ENCODE measurements at regions not wholly inside any gene's neighbourhood (a gene's known extent, or its start where the extent isn't known, plus 50 kb on each side); places are given as distances from the start of the nearest gene placed in this dataset.

DNA sequence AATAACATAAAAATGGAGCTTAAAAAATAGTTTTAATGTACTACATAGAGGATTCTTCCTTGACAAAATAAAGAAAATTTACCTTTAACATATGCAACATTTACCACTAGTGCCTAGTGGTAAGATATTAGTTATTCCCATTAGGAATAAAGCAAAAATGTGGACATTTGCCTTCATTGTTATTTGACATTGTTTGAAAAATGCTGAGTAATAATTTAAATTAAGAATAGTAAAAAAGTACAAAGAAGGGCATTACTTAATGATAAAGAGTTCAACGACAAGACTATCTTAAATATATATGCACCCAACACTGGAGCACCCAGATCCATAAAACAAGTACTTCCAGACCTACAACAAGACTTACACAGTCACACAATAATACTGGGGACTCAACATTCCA lies 125.7 kb downstream of the POLR2M start:
- Histone ChIP-seq H3K9ac (ENCODE audit: low read depth, low read length, poor library complexity, severe bottlenecking) (no peak overlapping the region), H3K9me3 (ENCODE audit: insufficient read depth, low read depth, low read length) (0 out of 2 replicates have a peak, but pooled peaks cover 5% of the 10 kb centered on the region), H3F3A (ENCODE audit: low read depth) (no peaks in the 10 kb centered on the region), H3K36me3 (ENCODE audit: insufficient read depth, low read length) (no peaks in the 10 kb centered on the region), H3K4me1 (ENCODE audit: insufficient read depth, low read length, poor library complexity, severe bottlenecking) (no peaks in the 10 kb centered on the region), H4K20me1 (ENCODE audit: insufficient read depth, low read length, poor library complexity, severe bottlenecking) (no peaks in the 10 kb centered on the region), H3K4me2 (ENCODE audit: low read depth, low read length, poor library complexity, severe bottlenecking) (no peak overlapping the region), H3K9me2 (replicated peaks; ENCODE audit: low read depth, low read length) (no peaks in the 10 kb centered on the region), H3K79me2 (ENCODE audit: insufficient read depth, low read length) (no peaks in the 10 kb centered on the region), H3K27me3 (ENCODE audit: insufficient read depth, low read length, poor library complexity, severe bottlenecking) (peaks cover 15% of the 10 kb centered on the region), H2AFZ (ENCODE audit: low read length) (no peak overlapping the region), H3K4me3 (ENCODE audit: low read length, poor library complexity, severe bottlenecking) (no peak overlapping the region)
- TF ChIP-seq, protein P1, sequence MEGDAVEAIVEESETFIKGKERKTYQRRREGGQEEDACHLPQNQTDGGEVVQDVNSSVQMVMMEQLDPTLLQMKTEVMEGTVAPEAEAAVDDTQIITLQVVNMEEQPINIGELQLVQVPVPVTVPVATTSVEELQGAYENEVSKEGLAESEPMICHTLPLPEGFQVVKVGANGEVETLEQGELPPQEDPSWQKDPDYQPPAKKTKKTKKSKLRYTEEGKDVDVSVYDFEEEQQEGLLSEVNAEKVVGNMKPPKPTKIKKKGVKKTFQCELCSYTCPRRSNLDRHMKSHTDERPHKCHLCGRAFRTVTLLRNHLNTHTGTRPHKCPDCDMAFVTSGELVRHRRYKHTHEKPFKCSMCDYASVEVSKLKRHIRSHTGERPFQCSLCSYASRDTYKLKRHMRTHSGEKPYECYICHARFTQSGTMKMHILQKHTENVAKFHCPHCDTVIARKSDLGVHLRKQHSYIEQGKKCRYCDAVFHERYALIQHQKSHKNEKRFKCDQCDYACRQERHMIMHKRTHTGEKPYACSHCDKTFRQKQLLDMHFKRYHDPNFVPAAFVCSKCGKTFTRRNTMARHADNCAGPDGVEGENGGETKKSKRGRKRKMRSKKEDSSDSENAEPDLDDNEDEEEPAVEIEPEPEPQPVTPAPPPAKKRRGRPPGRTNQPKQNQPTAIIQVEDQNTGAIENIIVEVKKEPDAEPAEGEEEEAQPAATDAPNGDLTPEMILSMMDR (conservative IDR thresholded peaks at IDR 0.05; ENCODE audit: low read length), result no peak
- TF ChIP-seq EZH2phosphoT487 (IDR thresholded peaks at IDR 0.05; ENCODE audit: borderline replicate concordance), result no peak

- no peaks in the 10 kb centered on the region for H3K36me3 ChIP-seq (ENCODE audit: insufficient read depth, low read length)
- no peak overlapping the region for H2AFZ ChIP-seq (ENCODE audit: low read length)
- no peak for TF ChIP-seq EZH2phosphoT487 (IDR thresholded peaks at IDR 0.05; ENCODE audit: borderline replicate concordance)
- TF ChIP-seq, protein P1 (conservative IDR thresholded peaks at IDR 0.05; ENCODE audit: low read length), result no peak
- H3K79me2 ChIP-seq (ENCODE audit: insufficient read depth, low read length), result no peaks in the 10 kb centered on the region
- H4K20me1 ChIP-seq (ENCODE audit: insufficient read depth, low read length, poor library complexity, severe bottlenecking), result no peaks in the 10 kb centered on the region
- no peak overlapping the region for H3K9ac ChIP-seq (ENCODE audit: low read depth, low read length, poor library complexity, severe bottlenecking)
- peaks cover 2% of the 10 kb centered on the region for H3K27me3 ChIP-seq (ENCODE audit: insufficient read depth, low read length, poor library complexity, severe bottlenecking)
- no peak overlapping the region for H3K4me2 ChIP-seq (ENCODE audit: low read depth, low read length, poor library complexity, severe bottlenecking)
- no peaks in the 10 kb centered on the region for H3F3A ChIP-seq (ENCODE audit: low read depth)
- H3K4me1 ChIP-seq (ENCODE audit: insufficient read depth, low read length, poor library complexity, severe bottlenecking), result no peaks in the 10 kb centered on the region
- no peak overlapping the region for H3K4me3 ChIP-seq (ENCODE audit: low read length, poor library complexity, severe bottlenecking)
- 0 out of 2 replicates have a peak, but pooled peaks cover 5% of the 10 kb centered on the region for H3K9me3 ChIP-seq (ENCODE audit: insufficient read depth, low read depth, low read length)
- H3K9me2 ChIP-seq (replicated peaks; ENCODE audit: low read depth, low read length), result no peaks in the 10 kb centered on the region
Measured at GRCh38 chr15:57835119-57835518, 128.6 kb downstream of the POLR2M start.

GRCh38 chr15:57849317-57849716 lies 142.8 kb downstream of the POLR2M start:
- no peak overlapping the region for H3K9ac ChIP-seq (ENCODE audit: low read depth, low read length, poor library complexity, severe bottlenecking)
- no peak overlapping the region for H2AFZ ChIP-seq (ENCODE audit: low read length)
- no peaks in the 10 kb centered on the region for H3K9me2 ChIP-seq (replicated peaks; ENCODE audit: low read depth, low read length)
- H3K9me3 ChIP-seq (ENCODE audit: insufficient read depth, low read depth, low read length), result no peaks in the 10 kb centered on the region
- no peaks in the 10 kb centered on the region for H4K20me1 ChIP-seq (ENCODE audit: insufficient read depth, low read length, poor library complexity, severe bottlenecking)
- H3F3A ChIP-seq (ENCODE audit: low read depth), result no peaks in the 10 kb centered on the region
- peaks cover 71% of the 10 kb centered on the region for H3K27me3 ChIP-seq (ENCODE audit: insufficient read depth, low read length, poor library complexity, severe bottlenecking)
- TF ChIP-seq EZH2phosphoT487 (IDR thresholded peaks at IDR 0.05; ENCODE audit: borderline replicate concordance), result no peak
- no peaks in the 10 kb centered on the region for H3K36me3 ChIP-seq (ENCODE audit: insufficient read depth, low read length)
- no peak overlapping the region for H3K4me3 ChIP-seq (ENCODE audit: low read length, poor library complexity, severe bottlenecking)
- no peaks in the 10 kb centered on the region for H3K79me2 ChIP-seq (ENCODE audit: insufficient read depth, low read length)
- no peaks in the 10 kb centered on the region for H3K4me1 ChIP-seq (ENCODE audit: insufficient read depth, low read length, poor library complexity, severe bottlenecking)
- no peak overlapping the region for H3K4me2 ChIP-seq (ENCODE audit: low read depth, low read length, poor library complexity, severe bottlenecking)

DNA sequence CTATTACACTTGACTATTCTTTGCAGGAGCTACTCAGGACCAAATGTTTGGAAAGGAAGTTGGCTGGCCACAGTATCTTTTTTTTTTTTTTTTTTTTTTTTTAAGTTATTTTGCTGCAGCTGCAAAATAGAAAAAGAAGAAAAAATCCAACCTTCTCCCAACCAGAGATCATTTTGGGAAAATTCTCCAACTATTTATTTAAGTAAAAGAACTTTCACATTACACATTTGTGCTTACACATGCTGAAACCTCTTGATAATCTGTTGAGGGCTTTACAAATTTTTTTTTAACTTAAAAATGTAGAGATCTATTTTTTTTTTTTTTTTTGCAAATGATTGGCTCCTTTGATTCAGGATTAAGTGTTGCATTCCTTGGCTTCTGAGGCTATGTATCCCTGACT lies 148.0 kb downstream of the POLR2M start:
- no peak for TF ChIP-seq EZH2phosphoT487 (IDR thresholded peaks at IDR 0.05; ENCODE audit: borderline replicate concordance)
- TF ChIP-seq, protein P1 (conservative IDR thresholded peaks at IDR 0.05; ENCODE audit: low read length), result no peak
- no peaks in the 10 kb centered on the region for H3K9me2 ChIP-seq (replicated peaks; ENCODE audit: low read depth, low read length)
- H3K36me3 ChIP-seq (ENCODE audit: insufficient read depth, low read length), result no peaks in the 10 kb centered on the region
- H3K4me2 ChIP-seq (ENCODE audit: low read depth, low read length, poor library complexity, severe bottlenecking), result no peak overlapping the region
- no peaks in the 10 kb centered on the region for H4K20me1 ChIP-seq (ENCODE audit: insufficient read depth, low read length, poor library complexity, severe bottlenecking)
- no peaks in the 10 kb centered on the region for H3K9me3 ChIP-seq (ENCODE audit: insufficient read depth, low read depth, low read length)
- no peak overlapping the region for H2AFZ ChIP-seq (ENCODE audit: low read length)
- H3K4me1 ChIP-seq (ENCODE audit: insufficient read depth, low read length, poor library complexity, severe bottlenecking), result no peaks in the 10 kb centered on the region
- H3F3A ChIP-seq (ENCODE audit: low read depth), result no peaks in the 10 kb centered on the region
- no peak overlapping the region for H3K4me3 ChIP-seq (ENCODE audit: low read length, poor library complexity, severe bottlenecking)
- H3K27me3 ChIP-seq (ENCODE audit: insufficient read depth, low read length, poor library complexity, severe bottlenecking), result peaks cover 77% of the 10 kb centered on the region
- no peak overlapping the region for H3K9ac ChIP-seq (ENCODE audit: low read depth, low read length, poor library complexity, severe bottlenecking)
- no peaks in the 10 kb centered on the region for H3K79me2 ChIP-seq (ENCODE audit: insufficient read depth, low read length)

Data from Loucy (cell line).